ENCODE measurements at regions not wholly inside any gene's neighbourhood (a gene's known extent, or its start where the extent isn't known, plus 50 kb on each side); places are given as distances from the start of the nearest gene placed in this dataset.
"Not testable (repeated sequence)": the region's sequence is repeated elsewhere in the genome, so short reads cannot be mapped to it uniquely, and the experiment has no call there.

- ATAC-seq (no peak), DNase-seq (no peak)
- intact Hi-C loops (cut with micrococcal nuclease), result no loop called here
These were observed 288.2 kb upstream of the MAGI2 start for GRCh38 chr7:79741684-79742083.

DNA sequence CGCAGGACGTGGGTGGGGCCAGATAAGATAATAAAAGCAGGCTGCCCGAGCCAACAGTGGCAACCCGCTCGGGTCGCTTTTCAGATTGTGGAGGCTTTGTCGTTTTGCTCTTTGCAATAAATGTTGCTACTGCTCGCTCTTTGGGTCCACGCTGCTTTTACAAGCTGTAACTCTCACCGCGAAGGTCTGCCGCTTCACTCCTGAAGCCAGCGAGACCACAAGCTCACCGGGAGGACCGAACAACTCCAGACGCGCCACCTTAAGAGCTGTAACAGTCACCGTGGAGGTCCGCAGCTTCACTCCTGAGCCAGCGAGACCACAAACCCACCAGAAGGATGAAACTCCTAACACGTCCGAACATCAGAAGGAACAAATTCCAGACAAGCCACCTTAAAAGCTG, 286.6 kb upstream of the MAGI2 start:
- intact Hi-C loops (cut with micrococcal nuclease), result no loop called here
- DNase-seq (no peak), ATAC-seq (no peak)

GRCh38 chr7:79739036-79739709, 285.7 kb upstream of the MAGI2 start:
- ATAC-seq; DNase-seq; intact Hi-C loops (cut with micrococcal nuclease): not testable (repeated sequence)

- DNase-seq (no peak), ATAC-seq (no peak)
- intact Hi-C loops (cut with micrococcal nuclease), result no loop called here
These were observed 283.0 kb upstream of the MAGI2 start for GRCh38 chr7:79736418-79736817.

- DNase-seq (no peak), ATAC-seq (no peak)
- intact Hi-C loops (cut with micrococcal nuclease), result no loop called here
These were observed 281.5 kb upstream of the MAGI2 start for GRCh38 chr7:79735012-79735411.

- no peak for ATAC-seq
- DNase-seq, result no peak
- intact Hi-C loops (cut with micrococcal nuclease), result no loop called here
These were observed 280.7 kb upstream of the MAGI2 start for GRCh38 chr7:79734181-79734580.

DNA sequence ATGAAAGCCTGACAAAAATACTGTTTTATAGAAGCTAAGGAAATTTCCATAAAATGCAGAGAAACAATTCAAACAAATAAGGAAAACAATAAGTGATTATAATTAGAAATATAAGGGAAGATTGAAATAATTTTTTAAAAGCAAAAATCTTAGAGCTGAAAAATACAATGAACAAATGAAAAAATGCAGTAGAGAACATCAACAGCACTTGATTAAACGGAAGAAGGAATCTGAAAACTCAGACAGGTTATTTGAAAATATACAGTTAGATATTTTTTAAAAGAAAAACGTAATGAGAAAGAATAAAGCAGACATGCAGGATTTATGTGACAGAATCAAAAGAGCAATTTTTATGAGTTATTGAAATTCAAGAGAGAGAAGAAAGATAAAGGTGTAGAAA, 279.1 kb upstream of the MAGI2 start:
- DNase-seq, result no peak
- ATAC-seq, result no peak
- intact Hi-C loops (cut with micrococcal nuclease), result no loop called here

DNA sequence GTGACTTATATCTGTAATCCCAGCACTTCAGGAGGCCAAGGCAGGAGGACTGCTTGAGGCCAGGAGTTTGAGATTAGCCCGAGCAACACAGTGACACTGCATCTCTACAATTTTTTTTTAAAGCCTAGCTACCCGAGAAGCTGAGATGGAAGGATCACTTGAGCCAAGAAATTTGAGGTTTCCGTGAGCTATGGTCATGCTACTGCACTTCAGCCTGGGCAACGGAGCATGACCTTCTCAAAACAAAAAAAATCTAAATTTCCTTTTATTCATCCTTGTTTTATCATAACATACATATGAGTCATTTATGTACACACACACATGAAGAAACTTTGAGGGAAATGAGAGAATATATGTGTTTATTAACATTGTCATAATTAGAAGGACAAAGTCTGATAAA, 277.5 kb upstream of the MAGI2 start:
- DNase-seq (no peak), ATAC-seq (no peak)
- intact Hi-C loops (cut with micrococcal nuclease), result no loop called here

GRCh38 chr7:79723833-79724618, 270.6 kb upstream of the MAGI2 start:
- intact Hi-C loops (cut with micrococcal nuclease), result no loop called here
- DNase-seq (no peak), ATAC-seq (no peak)

DNA sequence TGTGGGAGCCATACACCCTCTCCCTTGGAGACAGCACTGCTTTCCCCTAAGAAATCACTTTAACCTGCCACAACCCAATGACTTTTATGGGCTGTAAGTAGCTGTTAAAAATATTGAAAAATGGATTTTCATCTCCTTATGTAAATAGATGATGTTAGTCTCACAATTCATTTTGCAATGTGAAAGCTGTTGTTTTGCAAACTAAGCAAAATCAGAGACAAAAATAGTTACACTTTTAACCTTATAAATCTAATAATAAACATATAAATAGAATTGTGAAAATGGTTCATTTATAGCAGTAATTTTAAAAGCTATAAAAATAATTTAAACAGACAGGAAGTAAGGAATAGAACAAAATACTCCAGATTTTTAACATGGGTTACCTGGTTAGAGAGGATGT, 268.8 kb upstream of the MAGI2 start:
- DNase-seq (no peak), ATAC-seq (no peak)
- intact Hi-C loops (cut with micrococcal nuclease), result no loop called here

DNA sequence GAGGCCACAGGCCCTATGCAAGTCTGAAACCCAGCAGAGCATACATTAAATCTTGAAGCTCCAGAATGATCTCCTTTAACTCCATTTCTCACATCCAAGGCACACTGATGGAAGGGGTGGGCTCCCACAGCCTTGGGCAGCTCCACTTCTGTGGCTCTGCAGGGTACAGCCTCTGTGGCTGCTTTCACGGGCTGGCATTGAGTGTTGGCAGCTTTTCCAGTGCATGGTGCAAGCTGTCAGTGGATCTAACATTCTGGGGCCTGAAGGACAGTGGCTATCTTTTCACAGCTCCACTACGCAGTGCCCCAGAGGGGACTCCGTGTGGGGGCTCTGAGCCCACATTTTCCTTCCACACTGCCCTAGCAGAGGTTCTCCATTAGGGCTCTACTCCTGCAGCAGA, 265.7 kb upstream of the MAGI2 start:
- ATAC-seq (peak; percentile 77), DNase-seq (peak; percentile 38)
- intact Hi-C loops (cut with micrococcal nuclease), result no loop called here

DNA sequence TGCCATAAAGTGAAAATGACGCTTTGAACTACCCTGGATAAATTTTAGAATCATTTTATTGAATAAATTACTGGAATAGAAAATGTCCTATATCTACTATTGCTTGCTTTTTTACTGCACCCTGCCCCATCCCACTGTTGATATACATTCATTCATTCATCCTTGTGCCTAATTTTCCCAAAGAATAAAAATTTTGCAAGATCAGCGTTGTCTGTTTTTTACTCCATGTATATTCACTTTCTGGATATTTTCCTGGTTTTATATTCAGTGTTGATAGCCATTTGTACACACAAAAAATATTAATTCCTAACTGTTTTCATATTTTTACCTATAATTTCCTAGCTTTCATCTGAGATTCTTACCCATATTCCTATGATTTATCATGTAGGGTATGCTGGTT, 262.9 kb upstream of the MAGI2 start:
- DNase-seq (no peak), ATAC-seq (no peak)
- intact Hi-C loops (cut with micrococcal nuclease), result no loop called here

GRCh38 chr7:79714081-79714480, 260.6 kb upstream of the MAGI2 start:
- intact Hi-C loops (cut with micrococcal nuclease), result no loop called here
- ATAC-seq, result no peak
- DNase-seq, result no peak

DNA sequence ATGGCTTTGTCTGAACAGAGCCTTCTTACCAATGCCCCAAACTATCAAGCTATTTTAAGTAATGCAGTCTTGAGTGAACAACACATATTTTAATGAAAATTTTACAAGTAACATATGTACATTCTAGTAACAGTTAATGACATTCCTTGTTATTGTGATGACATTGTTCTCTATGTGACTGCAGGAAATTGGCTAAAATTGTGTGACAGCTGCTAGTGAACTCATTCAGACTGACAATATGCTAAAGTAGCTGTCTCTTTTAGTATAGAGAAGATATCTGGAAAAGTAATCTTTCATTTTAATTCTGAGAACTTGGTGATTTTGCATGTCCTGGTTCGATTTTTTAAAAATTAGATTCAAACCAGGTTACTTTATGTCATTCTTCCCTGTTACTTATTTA, 259.8 kb upstream of the MAGI2 start:
- intact Hi-C loops (cut with micrococcal nuclease), result no loop called here

DNA sequence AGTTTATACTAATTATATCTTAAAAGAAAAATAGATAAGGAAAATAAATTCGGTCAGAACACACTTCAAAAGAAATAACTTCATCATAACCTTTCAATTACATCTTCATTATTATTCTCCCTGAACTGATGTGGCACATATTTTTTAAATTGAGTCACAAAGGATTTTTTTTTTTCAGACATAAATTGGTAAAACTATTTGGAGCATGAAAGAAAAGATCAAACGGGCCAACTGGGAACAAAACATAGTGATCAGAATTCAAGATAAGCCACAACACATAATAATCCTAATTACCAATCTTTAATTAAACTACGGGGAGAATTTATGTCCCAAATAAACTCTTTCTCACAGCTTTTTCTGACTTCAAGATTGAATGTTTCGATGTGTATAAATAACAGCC, 258.2 kb upstream of the MAGI2 start:
- ATAC-seq (no peak), DNase-seq (no peak)
- intact Hi-C loops (cut with micrococcal nuclease), result no loop called here

More for the DNA sequence above, 259.8 kb upstream of the MAGI2 start:
- ATAC-seq (no peak), DNase-seq (no peak)

- DNase-seq (no peak), ATAC-seq (no peak)
- intact Hi-C loops (cut with micrococcal nuclease), result no loop called here
These were observed 256.3 kb upstream of the MAGI2 start for GRCh38 chr7:79709574-79710409.

GRCh38 chr7:79702116-79702515, 248.6 kb upstream of the MAGI2 start:
- DNase-seq (no peak), ATAC-seq (no peak)
- intact Hi-C loops (cut with micrococcal nuclease), result no loop called here

GRCh38 chr7:79692015-79692414, 238.5 kb upstream of the MAGI2 start:
- ATAC-seq (no peak), DNase-seq (no peak)
- intact Hi-C loops (cut with micrococcal nuclease), result no loop called here

GRCh38 chr7:79691074-79691473, 237.6 kb upstream of the MAGI2 start:
- no peak for DNase-seq
- ATAC-seq, result no peak
- intact Hi-C loops (cut with micrococcal nuclease), result no loop called here

GRCh38 chr7:79684384-79684783, 230.9 kb upstream of the MAGI2 start:
- DNase-seq, result no peak
- no peak for ATAC-seq
- intact Hi-C loops (cut with micrococcal nuclease), result no loop called here
